ENCODE measurements at regions not wholly inside any gene's neighbourhood (a gene's known extent, or its start where the extent isn't known, plus 50 kb on each side); places are given as distances from the start of the nearest gene placed in this dataset.

GRCh38 chr4:14636563-14636962 lies 365.7 kb upstream of the CPEB2 start:
- Histone ChIP-seq H3K9ac (ENCODE audit: low read length in 3 of 3) (no peak overlapping the region), H3K27me3 (ENCODE audit: control insufficient read depth, insufficient read depth, low read length) (no peaks in the 10 kb centered on the region), H3K4me3 (ENCODE audit: low read length in 3 of 3) (no peak overlapping the region), H3K4me1 (ENCODE audit: control insufficient read depth in 2 of 3, insufficient read depth in 2 of 3, low read depth in 1 of 3, low read length in 3 of 3) (no peaks in the 10 kb centered on the region), H3K36me3 (ENCODE audit: control insufficient read depth in 2 of 3, insufficient read depth in 3 of 3, low read length in 3 of 3) (no peaks in the 10 kb centered on the region), H3K9me3 (ENCODE audit: control insufficient read depth in 2 of 3, insufficient read depth in 1 of 3, low read length in 3 of 3) (no peaks in the 10 kb centered on the region), H3K27ac (ENCODE audit: low read depth in 2 of 2, low read length in 2 of 2) (no peak overlapping the region)
- intact Hi-C loops (cut with DNase I), result no loop called here
- TF ChIP-seq CTCF (IDR thresholded peaks at IDR 0.05; ENCODE audit: borderline replicate concordance, extremely low read depth, insufficient read depth), result no peak
- FAIRE-seq (no peak), DNase-seq (no peak)

- DNase-seq (no peak), FAIRE-seq (no peak)
- intact Hi-C loops (cut with DNase I), result no loop called here
- no peaks in the 10 kb centered on the region for H3K9me3 ChIP-seq (ENCODE audit: control insufficient read depth in 2 of 3, insufficient read depth in 1 of 3, low read length in 3 of 3)
- H3K27me3 ChIP-seq (ENCODE audit: control insufficient read depth, insufficient read depth, low read length), result no peaks in the 10 kb centered on the region
- H3K27ac ChIP-seq (ENCODE audit: low read depth in 2 of 2, low read length in 2 of 2), result no peak overlapping the region
- no peak overlapping the region for H3K9ac ChIP-seq (ENCODE audit: low read length in 3 of 3)
- no peaks in the 10 kb centered on the region for H3K36me3 ChIP-seq (ENCODE audit: control insufficient read depth in 2 of 3, insufficient read depth in 3 of 3, low read length in 3 of 3)
- TF ChIP-seq CTCF (IDR thresholded peaks at IDR 0.05; ENCODE audit: borderline replicate concordance, extremely low read depth, insufficient read depth), result no peak
- no peak overlapping the region for H3K4me3 ChIP-seq (ENCODE audit: low read length in 3 of 3)
- H3K4me1 ChIP-seq (ENCODE audit: control insufficient read depth in 2 of 3, insufficient read depth in 2 of 3, low read depth in 1 of 3, low read length in 3 of 3), result no peaks in the 10 kb centered on the region
These were observed 361.8 kb upstream of the CPEB2 start for GRCh38 chr4:14640476-14640875.

GRCh38 chr4:14641871-14642270 lies 360.4 kb upstream of the CPEB2 start:
- Histone ChIP-seq H3K4me3 (ENCODE audit: low read length in 3 of 3) (no peak overlapping the region), H3K36me3 (ENCODE audit: control insufficient read depth in 2 of 3, insufficient read depth in 3 of 3, low read length in 3 of 3) (no peaks in the 10 kb centered on the region), H3K9me3 (ENCODE audit: control insufficient read depth in 2 of 3, insufficient read depth in 1 of 3, low read length in 3 of 3) (no peaks in the 10 kb centered on the region), H3K4me1 (ENCODE audit: control insufficient read depth in 2 of 3, insufficient read depth in 2 of 3, low read depth in 1 of 3, low read length in 3 of 3) (no peaks in the 10 kb centered on the region), H3K27me3 (ENCODE audit: control insufficient read depth, insufficient read depth, low read length) (no peaks in the 10 kb centered on the region), H3K27ac (ENCODE audit: low read depth in 2 of 2, low read length in 2 of 2) (no peak overlapping the region), H3K9ac (ENCODE audit: low read length in 3 of 3) (no peak overlapping the region)
- TF ChIP-seq CTCF (IDR thresholded peaks at IDR 0.05; ENCODE audit: borderline replicate concordance, extremely low read depth, insufficient read depth), result no peak
- FAIRE-seq (no peak), DNase-seq (no peak)
- intact Hi-C loops (cut with DNase I), result no loop called here

GRCh38 chr4:14644580-14645282 lies 357.6 kb upstream of the CPEB2 start:
- DNase-seq, result no peak
- Histone ChIP-seq H3K27me3 (ENCODE audit: control insufficient read depth, insufficient read depth, low read length) (no peaks in the 10 kb centered on the region), H3K9me3 (ENCODE audit: control insufficient read depth in 2 of 3, insufficient read depth in 1 of 3, low read length in 3 of 3) (no peaks in the 10 kb centered on the region), H3K9ac (ENCODE audit: low read length in 3 of 3) (no peak overlapping the region), H3K4me1 (ENCODE audit: control insufficient read depth in 2 of 3, insufficient read depth in 2 of 3, low read depth in 1 of 3, low read length in 3 of 3) (no peaks in the 10 kb centered on the region), H3K27ac (ENCODE audit: low read depth in 2 of 2, low read length in 2 of 2) (no peak overlapping the region), H3K4me3 (ENCODE audit: low read length in 3 of 3) (no peak overlapping the region), H3K36me3 (ENCODE audit: control insufficient read depth in 2 of 3, insufficient read depth in 3 of 3, low read length in 3 of 3) (no peaks in the 10 kb centered on the region)
- FAIRE-seq, result no peak
- intact Hi-C loops (cut with DNase I), result no loop called here
- no peak for TF ChIP-seq CTCF (IDR thresholded peaks at IDR 0.05; ENCODE audit: borderline replicate concordance, extremely low read depth, insufficient read depth)
